Right kidney (tissue), 1 donor: ENCODE measurements at regions not wholly inside any gene's neighbourhood (a gene's known extent, or its start where the extent isn't known, plus 50 kb on each side); places are given as distances from the start of the nearest gene placed in this dataset.
A peak's percentile ranks its signal among the peaks of the same experiment; 100 is the strongest.

Experiments
- DNase-seq: peaks from one replicate; pipeline ENCODE4 v3.0.0-alpha.2; 2016

DNA sequence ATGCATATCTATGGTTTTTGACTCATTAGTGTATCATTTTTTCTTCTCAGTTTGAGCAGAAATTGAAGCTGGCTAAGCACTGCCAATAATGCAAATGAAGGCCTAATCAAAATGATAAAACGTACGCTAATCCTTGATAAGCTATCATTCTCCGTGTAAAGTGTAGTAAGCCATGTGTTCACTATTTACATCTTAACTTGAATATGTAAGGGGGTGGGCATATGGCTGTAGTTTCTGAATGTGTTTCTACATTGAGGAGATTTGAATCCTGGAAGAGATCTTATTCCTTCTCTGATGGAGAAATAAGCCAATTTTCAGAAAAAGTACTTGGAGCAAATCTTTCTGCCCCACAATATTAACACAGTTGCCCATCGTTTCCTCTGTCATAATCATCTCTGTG lies 351.8 kb upstream of the ANO3 start:
- DNase-seq, result no peak

- peak; percentile 34 for DNase-seq
Observed at GRCh38 chr11:25981998-25982397, 349.9 kb upstream of the ANO3 start.

DNA sequence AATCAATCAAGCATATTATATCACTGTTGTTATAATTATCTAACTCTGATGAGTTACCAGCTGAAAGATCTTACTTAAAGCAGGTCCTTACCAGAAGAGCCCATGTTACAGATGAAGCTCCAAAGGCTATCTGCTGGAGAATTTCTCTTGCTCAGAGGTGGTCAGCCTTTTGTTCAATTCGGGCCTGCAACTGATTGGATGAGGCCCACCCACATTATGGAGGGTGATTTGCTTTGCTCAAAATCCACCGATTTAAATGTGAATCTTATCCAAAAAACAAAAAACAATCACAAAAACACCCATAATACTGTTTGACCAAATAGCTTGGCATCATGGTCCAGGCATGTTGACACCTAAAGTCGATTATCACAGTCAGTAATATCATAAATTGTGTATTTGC lies 348.6 kb upstream of the ANO3 start:
- no peak for DNase-seq

DNA sequence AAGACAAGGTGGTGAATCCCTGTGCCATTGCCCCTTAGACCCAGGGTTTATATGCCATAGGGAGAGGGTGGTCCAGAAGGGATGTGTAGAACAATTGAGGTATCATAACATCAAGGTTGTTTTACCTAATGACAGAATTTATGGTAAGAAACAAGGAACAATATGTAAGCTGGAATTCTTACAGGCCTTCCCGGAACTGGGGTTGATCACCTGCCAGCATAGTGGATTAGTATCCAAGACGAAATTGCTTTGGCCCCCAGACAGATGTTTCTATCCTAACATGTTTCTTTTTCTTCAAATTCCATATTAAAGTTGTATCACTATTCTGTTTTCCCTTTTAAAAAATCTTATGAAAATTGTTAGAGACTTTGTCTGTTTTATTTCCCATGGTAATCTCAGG lies 343.8 kb upstream of the ANO3 start:
- DNase-seq, result no peak

DNA sequence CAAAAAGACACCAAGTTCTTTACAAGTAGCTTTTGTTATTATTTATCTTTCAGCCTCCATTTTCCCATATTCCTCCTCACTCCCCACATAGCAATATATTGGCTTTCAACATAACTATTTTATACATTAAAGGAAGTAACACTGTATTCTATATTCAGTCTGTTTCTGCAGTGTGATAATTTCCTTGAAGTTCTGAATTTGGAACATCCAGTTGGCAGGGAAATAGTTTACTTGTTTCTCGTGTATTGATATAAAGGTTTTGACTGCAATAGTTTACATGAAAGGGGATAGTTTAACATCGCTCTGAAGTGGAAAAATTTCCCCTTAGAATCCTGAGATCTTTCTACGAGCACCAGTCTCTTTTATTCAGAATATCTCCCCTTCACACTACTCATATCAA lies 341.5 kb upstream of the ANO3 start:
- no peak for DNase-seq

DNA sequence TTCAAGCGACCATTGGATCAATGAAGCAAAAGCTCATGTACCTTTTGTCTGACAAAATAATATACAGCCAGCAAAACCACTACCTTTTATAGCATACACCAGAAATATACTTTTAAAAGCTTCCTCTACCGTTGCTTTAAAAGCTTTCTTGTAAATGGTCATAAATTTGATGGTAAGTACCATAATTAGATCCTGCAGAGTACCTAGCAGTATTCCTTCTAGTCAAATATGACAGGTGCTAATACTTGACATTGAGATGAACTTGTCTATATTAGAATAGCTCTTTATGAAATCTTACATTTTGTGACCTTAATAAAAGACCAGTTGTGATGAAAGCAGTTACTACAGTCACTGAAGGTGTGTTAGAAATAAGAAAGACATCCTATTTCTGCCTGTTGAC lies 340.5 kb upstream of the ANO3 start:
- no peak for DNase-seq

- no peak for DNase-seq
Observed at GRCh38 chr11:25992294-25992693, 339.6 kb upstream of the ANO3 start.

GRCh38 chr11:25993016-25993415 lies 338.9 kb upstream of the ANO3 start:
- no peak for DNase-seq

DNA sequence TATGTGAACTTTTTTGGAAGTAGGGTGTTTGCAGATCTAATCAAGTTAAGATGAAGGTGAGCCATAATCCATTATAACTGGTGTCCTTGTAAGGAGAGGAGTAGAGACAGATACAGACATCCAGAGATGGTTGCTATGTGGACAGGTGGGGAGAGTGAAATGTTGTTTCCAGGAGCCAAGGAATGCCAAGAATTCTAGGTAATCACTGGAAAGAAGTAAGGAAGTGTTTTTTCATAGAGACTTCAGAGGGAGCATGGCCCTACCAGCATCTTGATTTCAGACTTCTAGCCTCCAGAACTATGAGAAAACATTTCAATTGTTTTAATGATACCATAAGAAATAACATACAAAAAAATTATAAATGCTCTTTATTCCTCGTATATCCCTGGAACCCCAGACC lies 320.5 kb upstream of the ANO3 start:
- DNase-seq, result no peak

GRCh38 chr11:26014456-26015115 lies 317.3 kb upstream of the ANO3 start:
- no peak for DNase-seq

DNA sequence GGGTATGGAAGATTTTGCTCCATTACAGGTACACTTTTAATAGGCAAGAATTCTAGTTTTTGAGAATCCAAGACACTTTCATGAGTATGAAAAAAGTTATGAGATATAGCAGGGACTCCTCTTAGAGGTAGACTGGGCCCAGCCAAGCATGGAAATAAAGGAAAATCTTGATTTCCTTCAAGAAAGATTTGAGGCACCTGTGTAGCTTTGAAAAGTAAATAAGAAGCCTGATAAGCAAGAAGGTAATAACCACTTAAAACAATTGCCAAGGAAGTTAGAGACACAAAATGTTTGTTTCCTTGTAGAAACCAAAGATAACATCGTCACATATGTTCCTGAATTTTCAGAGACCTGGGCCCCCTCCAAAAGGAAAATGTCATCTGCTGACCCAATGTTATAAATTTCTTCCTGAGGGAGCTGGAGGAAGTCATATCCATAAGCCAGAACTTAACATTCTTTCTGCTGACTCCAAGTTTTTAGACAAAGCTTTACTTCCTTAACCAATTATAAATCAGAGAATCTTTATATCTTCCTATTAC lies 314.5 kb upstream of the ANO3 start:
- DNase-seq, result no peak

GRCh38 chr11:26017903-26018302 lies 314.0 kb upstream of the ANO3 start:
- no peak for DNase-seq

GRCh38 chr11:26018336-26018735 lies 313.6 kb upstream of the ANO3 start:
- DNase-seq, result no peak

- DNase-seq, result no peak
Observed at GRCh38 chr11:26019386-26019785, 312.5 kb upstream of the ANO3 start.

- no peak for DNase-seq
Observed at GRCh38 chr11:26021017-26021416, 310.9 kb upstream of the ANO3 start.

DNA sequence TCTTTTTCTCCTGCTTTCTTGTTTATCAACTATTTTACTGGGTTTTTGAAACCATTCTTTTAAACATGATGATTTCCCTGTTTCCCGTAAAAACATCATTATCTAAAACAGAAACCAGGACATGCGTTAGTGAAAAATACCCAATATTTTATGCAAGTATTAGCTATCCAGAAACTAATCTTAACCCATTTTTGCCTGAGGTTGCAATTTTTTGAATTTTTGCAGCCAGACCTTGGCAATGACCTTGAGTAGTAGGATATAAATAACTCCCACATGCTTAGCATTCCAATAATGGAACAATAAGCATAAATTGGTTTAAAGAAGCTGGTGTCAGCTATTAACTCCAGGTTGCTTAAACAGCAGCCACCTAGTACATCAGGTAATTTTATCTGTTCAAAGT lies 308.9 kb upstream of the ANO3 start:
- DNase-seq, result no peak

GRCh38 chr11:26025676-26026075 lies 306.3 kb upstream of the ANO3 start:
- no peak for DNase-seq

- no peak for DNase-seq
Observed at GRCh38 chr11:26026078-26026477, 305.9 kb upstream of the ANO3 start.

DNA sequence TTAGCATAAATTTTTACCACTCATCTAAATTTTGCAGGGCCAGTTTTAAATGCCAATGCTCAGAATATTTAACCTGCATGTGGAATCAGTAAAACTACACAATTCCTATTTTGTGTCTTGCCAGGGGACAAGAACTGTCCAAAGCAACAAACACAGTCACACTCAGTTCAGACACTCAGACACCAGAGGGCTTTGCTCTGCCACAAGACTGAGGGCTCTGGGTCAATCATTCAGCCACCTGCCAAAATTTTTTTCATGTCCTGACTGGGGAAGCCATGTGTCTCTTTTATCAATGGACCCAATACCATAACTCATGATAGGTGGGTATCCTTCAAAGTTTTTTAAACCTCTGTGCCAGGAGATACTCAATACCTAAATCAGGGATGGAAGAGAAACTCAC lies 304.0 kb upstream of the ANO3 start:
- no peak for DNase-seq

- DNase-seq, result no peak
Observed at GRCh38 chr11:26028393-26028911, 303.5 kb upstream of the ANO3 start.

GRCh38 chr11:26030399-26030798 lies 301.5 kb upstream of the ANO3 start:
- DNase-seq, result no peak

- DNase-seq, result no peak
Observed at GRCh38 chr11:26032241-26032640, 299.7 kb upstream of the ANO3 start.

DNA sequence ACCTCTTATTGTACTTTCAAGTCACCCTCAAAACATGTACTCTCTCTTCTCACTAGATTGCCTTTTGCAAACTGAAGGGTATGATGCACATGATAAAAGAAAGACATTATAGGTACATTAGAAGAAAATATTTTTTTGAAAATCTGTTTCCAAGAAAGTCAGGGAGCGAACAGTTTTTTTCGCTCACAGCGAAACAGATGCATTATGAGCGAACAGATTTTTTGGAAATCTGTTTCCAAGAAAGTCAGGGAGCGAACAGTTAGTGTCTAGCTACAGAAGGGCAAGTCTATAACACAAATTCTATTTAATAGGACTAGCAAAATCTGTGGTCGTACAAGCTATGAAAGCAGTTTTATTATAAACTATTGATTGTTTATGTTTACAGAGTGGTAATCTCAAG lies 296.2 kb upstream of the ANO3 start:
- DNase-seq, result no peak

GRCh38 chr11:26037716-26038115 lies 294.2 kb upstream of the ANO3 start:
- no peak for DNase-seq

DNA sequence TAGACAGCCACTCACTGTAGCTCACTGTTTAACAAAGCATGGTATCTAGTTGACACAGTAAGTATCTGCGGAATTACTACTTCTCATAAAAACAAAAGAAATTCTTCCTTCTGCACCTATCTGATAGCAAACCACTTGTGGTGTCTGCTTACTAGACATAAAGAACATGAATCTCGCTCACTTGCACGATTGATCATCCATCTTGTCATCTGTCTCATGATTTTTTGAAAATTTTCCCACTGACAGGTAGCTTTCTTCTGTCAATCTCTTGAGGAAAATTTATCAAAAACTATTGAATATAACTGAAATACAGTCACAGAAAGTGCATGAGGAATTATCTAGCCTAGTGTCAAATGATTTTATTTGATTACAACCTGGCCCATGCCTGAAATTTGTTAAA lies 291.6 kb upstream of the ANO3 start:
- no peak for DNase-seq
